ENCODE measurements at regions not wholly inside any gene's neighbourhood (a gene's known extent, or its start where the extent isn't known, plus 50 kb on each side); places are given as distances from the start of the nearest gene placed in this dataset.

DNA sequence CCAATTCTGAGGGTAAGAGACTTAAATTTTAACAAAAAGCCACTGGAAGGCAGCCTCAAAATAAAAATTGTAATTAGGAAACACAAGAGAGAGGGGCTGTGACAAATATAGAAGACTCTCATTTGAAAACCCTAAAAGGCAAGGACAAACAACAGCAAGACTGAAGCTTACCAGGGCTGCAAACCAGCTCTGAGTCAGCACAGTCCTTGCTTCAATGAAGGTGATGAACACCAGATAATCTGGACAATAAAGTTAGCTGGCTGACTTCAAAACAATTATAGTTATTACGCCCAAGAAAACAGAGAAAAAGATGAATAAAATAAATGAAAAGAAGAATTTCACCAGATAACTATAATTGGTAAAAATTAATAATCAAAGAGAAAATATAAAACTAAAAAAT lies 149.3 kb upstream of the NSMCE3 start:
- no peak for DNase-seq

DNA sequence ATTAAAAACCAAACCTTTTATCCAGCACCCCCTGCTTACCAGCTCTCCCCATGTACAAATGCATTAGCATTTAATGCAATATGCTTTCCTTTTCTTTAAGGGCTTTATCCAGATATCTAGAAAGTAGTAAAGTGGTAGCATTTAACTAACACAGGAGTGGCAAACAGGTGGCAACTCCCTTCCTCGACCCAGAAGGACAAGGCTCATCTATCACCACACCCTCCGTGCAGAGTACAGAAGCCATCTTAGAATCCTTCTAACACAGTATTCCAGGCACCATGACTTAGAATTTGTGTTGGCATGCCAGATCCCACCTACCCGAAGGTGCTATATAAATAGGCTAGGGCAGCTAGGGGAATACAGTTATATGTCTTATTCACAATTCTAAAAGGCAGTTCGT lies 148.6 kb upstream of the NSMCE3 start:
- DNase-seq, result no peak

DNA sequence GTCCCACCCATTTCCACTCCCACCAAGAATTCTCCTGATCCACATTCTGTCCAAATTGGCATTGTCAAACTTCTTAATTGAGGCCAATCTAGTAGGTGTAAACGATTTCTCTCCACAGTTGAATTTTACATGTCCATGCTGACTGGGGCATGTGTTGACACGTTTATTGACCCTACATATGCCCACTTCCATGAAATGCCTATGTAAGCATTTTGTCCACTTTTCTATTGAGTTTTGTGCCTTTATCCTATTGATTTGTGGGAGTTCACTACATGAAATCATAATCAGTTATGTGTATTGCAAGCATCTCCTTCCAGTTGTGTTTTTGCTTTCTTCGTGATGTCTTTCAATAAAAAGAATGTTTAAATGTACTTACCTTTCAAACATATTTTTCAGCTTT lies 141.7 kb upstream of the NSMCE3 start:
- no peak for DNase-seq

DNA sequence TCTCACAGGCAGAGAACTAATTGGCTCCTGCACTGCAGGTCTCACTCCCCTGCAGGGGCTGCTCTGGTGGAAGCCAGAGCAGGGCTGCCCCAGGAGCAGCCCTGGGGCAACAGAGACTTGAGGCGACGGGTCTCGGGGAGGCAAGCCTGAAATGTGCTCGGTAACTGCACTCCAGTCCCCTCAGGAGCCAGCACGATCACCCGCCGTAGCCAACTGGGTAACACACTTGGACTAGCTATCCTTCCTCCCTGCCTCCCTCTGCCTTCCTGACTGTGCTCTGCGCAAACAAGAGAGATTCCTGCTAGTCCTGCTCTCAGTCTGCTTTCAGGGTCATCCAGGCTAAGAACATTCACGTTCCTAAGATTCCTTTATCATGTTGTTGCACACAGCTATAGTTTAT lies 140.7 kb upstream of the NSMCE3 start:
- no peak for DNase-seq

DNA sequence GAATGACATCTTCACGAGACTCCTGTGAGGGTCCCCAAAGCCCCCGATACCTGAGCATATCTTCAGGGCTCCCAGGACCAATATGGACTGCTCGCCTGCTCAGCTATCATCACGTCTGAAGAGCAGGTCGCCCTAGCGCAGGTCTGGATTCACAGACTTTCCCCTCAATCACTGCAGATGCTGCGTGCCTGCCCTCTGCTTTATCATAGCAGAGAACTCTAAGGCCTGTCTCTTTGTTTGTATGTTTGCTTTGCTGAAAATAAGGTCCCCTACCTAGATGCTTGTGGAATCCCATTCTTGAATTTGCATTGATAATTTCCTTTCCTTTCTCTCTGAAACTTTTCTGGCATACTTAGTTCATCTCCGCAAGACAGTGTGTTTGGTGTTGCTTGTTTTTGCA lies 140.3 kb upstream of the NSMCE3 start:
- DNase-seq, result no peak

DNA sequence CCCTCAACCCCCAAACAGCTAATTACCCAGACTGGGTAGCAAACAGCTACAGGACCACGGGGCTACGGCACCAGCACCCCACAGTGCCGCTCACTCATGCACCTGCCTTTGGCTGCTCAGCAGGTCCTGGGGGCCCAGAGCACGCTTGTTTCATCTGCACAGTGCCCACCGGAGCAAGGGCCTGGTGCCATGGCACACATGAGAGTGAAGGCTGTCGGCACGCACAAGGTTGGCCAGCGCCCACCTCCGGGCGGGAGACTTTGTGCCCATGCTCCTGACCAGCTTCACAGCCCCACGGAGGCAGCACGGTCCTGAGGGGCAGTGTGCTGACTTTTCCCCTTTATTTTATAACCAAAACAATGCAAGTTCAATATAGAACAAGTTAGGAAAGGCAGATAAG lies 135.9 kb upstream of the NSMCE3 start:
- DNase-seq, result no peak

DNA sequence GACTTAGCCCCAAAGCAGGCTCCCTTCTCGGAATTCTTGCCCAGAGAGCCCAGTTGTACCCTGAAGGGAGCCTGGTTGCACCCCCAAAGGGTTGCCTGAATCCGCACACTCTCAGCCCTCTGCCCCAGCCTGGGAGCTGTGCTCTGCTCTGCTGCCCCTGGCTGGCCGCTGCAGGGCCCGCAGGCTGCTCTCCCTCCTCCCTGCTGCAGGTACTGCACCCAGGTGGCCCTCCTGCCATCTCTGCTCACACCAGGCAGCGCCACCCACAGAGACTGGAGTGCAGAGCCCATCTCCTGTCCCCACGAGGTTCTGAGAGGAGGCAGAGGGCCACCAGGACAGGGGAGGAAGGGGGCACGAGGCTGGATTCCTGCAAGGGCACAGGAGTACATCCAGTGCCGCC lies 134.2 kb upstream of the NSMCE3 start:
- DNase-seq, result no peak

DNA sequence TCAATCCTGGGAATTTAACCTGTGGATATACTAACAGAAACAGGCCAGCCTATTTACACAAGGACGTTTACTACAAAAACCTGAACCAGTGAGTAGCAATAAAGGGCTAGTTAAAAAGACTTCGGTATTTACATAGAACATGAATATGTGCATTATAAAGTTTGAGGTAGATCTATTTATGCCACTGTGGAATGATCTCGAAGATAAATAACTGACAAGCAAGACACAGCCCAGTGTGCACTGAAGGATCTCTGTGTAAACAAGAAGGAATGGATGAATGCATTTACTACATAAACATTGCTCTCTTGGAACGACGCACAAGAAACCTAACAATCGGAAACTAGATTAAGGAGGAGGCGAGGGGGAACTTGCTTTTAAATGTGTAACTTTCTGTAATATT lies 132.0 kb upstream of the NSMCE3 start:
- DNase-seq, result no peak

DNA sequence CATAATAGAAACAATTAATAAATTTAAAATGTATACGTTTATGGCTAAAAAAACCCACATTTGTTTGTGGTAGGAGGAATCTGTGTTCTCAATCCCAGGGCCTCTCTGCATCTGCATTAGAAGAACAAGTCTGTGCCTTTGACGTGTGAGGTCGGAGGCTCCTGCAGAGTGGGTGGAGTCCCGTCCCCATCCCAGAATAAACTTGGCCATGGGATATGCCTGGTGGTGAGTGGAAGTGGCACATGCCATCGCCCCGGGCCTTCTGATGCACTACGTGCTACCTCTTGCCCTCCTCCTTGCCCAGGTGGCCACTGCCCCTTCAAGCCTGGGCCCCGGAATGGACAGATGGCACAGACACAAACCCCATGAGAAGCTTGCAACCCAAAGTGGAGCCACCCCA lies 131.1 kb upstream of the NSMCE3 start:
- DNase-seq, result no peak

DNA sequence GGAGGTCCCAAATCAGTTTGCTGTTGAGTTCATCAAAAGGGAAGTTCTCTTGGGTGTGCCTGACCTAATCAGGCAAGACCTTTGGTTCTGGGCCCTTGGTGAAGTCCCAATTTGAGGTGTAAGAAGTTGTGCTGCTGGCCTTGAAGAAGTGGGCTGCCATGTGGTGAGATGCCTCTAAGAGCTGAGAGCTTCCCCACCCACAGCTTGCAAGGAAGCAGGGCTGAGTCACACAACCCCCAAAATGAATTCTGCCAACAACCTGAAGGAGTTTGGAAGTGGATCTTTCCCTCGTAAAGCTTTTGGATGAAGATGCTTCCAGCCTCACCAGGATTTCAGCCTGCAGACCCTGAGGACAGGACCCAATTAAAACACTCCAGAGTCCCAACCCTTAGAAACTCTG lies 129.3 kb upstream of the NSMCE3 start:
- no peak for DNase-seq

DNA sequence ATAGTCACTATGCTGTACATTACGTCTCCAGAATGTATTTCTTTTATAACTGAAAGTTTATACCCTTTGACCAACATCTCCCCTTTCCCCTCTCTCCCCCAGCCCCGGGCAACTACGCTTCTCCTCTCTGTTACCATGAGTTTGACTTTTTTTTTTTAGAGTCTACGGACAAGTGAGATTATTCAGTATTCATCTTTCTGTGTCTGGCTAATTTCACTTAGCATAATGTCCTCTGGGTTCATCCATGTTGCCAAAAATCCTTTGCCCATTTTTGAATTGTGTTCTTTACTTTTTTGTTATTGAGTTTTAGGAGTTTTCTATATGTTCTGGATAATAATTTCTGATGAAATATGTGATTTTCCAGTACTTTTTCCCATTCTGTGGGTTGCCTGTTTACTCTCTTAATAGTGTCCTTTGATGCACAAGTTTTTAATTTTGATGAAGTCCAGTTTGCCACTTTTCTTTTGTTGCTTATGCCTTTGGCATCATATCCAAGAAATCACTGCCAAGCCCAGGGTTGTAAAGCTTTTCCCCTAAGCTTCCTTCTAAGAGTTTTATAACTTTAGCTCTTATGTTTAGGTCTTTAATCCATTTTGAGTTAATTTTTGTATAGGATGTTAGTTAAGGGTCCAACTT lies 126.7 kb upstream of the NSMCE3 start:
- no peak for DNase-seq

DNA sequence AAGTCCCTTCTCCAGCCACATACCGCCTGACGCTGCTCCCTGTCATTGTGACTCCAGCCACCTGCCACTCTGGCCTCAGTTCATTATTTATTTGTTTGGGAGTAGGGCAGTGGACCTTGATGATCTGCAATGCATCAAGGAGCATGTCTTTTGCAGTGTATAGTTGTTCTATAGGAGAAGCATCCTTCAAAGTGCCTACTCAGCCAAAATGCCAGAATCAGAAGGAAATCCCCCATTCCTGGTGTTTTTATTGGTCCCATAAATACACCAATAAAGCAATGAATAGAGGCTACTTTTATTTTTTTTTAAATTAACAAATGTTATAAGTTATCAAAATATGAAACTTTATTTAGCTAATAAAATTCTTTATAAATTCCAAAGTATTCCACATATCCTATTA lies 123.8 kb upstream of the NSMCE3 start:
- no peak for DNase-seq

DNA sequence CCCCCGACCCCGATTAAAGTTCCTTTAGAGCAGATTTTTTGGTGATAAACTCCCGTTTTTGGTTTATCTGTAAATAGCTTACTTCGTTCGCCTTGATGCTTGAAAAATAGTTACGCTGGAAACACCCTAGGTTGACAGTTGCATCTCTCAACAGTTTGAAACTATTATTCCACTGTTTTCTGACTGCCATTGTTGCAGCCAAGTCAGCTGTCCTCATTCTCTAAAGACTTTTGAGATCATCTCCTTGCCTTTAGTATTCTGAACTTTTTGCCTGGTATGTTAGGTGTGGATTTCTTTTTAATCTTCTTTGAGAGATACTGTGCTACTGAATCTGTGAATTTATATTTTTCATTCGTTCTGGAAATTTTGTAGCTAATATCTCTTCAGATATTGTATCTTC lies 122.7 kb upstream of the NSMCE3 start:
- DNase-seq, result no peak

DNA sequence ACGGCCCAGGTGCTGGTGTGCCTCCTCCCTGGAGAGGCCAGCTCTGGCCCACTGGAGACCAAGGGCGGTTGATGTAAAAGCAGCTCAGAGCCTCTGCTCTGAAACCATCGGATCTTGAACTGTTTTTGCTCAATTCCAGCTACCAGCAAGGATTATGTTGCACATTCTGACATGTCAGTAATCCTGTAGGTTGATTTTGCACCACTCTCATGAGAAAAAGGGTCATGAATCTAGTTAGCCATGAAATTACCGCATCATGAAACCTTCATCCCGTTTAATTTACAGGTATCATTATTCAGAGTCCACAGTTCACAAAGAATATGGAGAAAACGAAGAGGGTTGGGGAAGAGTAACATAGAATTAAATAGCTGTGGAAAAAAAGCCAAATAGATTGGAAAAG lies 120.4 kb upstream of the NSMCE3 start:
- no peak for DNase-seq

DNA sequence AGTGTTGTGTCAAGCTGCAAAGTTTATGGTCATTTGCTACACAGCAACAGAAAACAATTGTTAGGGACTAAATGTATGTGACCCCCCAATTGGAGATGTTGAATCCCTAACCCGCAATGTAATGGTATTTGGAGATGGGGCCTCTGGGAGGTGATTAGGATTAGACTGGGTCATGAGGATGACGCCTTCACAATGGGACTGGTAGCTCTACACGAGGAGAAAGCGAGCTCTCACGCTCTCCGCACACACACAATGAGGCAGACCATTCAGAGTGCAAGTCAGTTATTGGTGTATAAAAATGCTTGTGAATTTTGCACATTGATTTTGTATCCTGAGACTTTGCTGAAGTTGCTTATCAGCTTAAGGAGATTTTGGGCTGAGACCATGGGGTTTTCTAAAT lies 116.9 kb upstream of the NSMCE3 start:
- DNase-seq, result no peak

DNA sequence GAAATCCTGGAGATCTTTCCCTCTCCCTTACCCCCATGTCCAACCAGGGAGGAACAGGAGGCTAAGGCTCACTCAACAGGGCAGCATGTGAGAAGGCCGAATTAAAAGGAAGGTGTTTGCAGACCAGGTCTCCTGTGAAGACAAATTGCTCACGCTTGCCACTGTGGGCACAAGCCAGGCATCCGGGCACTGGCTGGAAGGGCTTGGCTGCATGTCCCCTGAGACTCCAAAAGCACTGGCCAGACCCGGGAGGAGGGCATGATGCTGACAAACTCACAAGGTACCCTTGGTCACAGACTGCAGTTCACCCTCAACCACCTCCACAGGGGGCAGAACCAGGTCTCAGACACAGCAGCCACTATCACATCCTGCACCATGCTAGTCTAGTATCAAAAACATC lies 113.7 kb upstream of the NSMCE3 start:
- DNase-seq, result no peak

DNA sequence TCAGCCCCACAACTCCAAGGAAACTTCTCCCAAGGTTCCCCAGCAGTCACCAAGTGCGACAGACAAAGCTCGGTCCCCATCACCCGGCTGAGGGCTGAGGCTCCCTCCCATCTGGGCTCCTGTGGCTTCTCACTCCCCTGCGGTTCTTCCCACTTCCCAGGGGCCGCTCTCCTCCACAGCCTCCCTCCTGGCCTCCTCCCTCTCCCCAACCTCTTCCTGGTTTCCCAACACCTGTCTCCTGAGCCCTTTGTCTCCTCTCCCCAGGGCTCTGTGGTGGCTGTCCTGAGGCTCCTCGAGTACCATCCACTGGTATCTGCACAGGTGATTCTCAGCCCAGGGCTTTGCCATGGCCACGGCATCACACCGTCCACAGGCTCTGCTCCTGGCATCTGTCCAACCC lies 113.2 kb upstream of the NSMCE3 start:
- DNase-seq, result no peak

DNA sequence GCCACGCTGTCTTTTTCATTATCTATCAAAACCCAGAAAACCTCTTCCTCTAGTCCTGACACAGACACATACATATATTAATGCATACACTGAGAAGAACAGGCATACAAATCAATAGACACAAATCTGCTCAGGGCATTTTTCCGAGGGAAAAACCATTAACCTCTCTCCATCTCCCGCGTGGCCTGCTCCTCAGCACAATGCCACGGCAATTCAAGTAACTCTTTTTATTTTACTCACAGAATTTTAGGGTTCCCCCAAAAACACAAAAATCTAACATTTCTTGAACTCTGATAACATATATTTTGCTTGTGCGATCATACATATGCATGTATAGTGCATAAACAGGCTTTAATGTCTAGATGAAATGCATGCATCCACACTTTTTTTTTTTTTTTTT lies 110.8 kb upstream of the NSMCE3 start:
- no peak for DNase-seq

DNA sequence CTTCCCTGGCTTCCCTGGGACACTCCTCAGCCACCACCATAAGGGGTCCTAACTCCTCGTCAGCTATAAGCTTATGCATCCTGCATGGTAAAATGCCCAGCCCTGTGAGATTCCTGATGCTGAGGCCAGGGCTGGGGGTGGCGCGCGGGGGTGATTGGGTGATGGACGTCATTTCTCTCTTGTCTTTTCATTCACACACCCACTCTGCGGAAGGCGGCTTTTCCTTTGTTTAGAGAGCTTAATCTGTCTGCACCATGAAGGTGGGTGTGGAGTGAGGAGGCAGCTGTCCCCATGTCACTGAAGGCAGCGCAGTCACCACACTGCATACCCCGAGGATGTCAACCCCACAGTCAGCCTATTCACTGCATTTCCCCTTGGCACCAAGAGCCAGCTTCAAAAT lies 110.0 kb upstream of the NSMCE3 start:
- DNase-seq, result no peak

DNA sequence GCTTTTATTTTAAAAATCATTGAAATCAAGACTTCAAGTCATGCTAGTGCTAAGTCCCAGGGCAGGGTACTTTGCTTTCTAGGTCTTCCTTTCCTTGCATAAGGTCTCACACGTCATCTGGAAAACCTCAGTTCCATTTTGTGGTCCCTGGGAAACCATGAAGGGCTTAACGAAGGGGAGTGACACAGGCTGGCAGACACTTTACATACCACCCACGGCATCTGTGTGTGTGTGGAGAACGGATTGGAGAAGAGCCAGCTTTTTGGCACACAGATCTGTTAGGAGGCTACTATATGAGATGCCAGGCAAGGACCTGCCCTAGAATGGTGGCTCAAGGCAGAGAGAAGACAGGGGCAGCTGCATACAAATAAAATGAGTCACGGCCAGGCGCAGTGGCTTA lies 107.5 kb upstream of the NSMCE3 start:
- DNase-seq, result no peak

DNA sequence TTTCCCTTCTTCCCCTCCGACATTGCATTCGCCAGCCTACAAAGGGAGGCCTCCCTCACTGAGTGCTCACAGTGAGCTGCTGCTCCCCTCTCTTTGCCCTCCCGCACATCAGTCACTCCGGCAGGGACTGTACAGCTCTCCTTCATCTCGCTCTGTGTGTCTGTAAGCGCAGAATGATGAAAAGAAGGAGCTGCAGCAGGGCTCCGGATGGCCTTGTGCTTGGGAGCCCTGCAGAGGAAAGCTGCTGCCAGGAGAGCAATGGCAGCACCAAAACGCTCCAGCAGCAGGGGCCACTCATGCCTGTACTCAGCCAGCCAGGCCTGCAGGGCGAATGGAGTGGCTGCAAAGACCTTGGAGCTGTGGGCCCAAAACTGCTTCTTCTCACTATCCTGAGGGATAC lies 107.0 kb upstream of the NSMCE3 start:
- DNase-seq, result no peak

DNA sequence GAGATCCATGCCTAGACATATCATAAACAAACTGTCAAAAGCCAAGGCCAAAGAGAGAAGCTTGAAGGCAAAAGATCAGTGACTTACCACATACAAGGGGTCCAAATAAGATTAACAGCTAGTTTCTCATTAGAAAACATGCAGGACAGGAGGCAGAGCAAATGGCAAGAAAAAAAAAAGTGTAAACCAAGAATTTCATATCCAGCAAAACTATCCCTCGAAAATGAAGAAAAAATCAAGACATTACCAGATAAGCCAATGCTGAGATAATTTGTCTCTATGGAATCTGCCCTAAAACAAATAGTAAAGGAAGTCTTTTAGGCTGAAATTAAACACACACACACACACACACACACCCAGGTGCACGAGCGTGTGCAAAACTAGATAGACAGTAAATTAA lies 99.6 kb upstream of the NSMCE3 start:
- DNase-seq, result no peak

DNA sequence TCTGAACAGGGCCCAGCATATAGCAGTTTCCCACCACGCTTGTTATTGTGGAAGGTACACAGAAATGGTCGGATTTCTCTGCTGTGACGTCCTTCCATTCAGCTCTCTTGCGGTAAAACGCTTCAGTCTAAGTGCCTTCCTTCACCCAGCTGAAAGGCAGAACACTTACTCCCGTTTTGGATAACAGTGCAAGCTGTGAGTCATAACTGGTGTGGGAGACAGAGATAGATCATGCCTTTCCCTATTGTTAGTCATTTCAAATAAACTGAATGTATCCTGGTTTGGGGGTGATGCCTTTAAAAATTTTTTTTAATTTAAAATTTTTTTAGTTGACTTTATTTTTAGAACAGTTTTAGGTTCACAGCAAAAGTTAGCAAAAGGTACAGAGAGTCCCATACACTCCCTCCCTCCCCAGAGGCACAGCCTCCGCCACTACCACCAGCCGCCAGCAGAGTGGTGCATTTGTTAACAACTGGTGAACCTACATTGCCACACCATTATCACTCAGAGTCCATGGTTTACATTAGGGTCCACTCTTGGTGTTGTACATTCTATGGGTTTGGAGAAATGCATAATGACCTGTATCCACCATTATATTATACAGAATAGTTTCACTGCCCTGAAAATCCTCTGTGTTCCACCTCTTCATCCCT lies 94.9 kb upstream of the NSMCE3 start:
- DNase-seq, result no peak

DNA sequence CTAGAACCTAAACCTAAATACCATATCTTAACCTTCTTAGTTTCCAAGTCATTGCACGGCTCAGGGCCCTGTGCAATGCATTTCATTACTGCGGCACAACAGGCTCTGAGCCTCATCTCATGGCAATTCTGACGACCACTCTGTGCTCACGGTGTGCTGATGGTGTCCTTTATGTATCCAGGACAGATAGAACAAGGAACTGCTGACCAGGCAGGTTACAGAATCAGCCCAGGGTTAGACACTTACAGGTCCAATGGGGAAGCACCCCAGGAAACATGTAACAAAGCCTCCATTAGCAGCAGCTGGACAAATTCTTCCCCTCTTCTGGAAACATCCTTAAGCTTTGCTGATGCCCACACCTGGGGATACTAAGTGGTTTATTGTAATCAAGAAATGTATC lies 91.9 kb upstream of the NSMCE3 start:
- DNase-seq, result no peak

DNA sequence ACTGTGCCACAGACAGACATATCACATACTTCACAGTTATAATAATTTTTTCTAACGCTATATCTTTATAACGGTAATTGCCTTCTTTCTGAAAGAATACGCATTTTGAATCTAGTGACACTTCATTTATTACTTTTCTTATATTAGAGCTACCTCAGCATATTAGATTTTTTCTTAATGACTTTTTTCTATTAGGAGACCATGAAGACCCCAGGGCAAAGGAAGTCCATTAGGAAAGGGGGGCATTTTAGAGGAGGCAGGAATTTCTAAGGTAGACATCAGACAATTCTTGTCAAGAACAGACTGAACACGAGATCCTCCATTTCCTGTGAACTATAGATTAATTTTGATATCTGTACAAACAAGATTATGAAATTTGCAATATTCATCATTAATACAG lies 90.5 kb upstream of the NSMCE3 start:
- DNase-seq, result no peak

DNA sequence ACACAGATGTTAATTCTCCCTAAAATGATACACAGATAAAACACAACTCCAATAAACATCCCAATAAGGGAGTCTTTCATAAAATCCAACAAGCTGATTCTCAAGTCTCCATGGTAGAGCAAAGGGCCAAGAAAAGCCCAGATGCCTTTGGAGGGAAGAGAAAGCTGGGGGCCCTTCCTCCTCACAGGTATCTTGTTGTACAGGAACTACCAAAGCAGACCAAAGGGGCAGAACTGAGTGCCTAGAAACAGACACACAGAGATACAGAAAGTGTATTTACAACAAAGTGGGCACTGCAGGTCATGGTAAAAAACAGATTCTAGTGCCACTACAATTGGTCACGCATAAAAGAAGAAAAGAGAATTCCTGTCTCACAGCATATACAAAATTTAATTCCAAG lies 87.2 kb upstream of the NSMCE3 start:
- DNase-seq, result no peak
